SK-N-SH (cell line): ENCODE measurements at regions not wholly inside any gene's neighbourhood (a gene's known extent, or its start where the extent isn't known, plus 50 kb on each side); places are given as distances from the start of the nearest gene placed in this dataset.

Experiments
- CTCF ChIA-PET: fragments of 300-600, 350-600 bp; formaldehyde crosslinking; extraction: SDS; loops from one replicate; lab custom pipeline; 2021; lab: Yijun Ruan, JAX
- POLR2A ChIA-PET: fragments of 350-600 bp; sonication (Branson Sonifier 250); formaldehyde crosslinking; extraction: SDS; loops from one replicate; lab custom pipeline; 2020; ENCODE audit warnings: antibody characterized with exemption, inconsistent platforms; lab: Yijun Ruan, JAX
- DNase-seq: peaks from one replicate; pipeline ENCODE4 v3.0.0; 2012
- H2AFZ ChIP-seq: fragments of 200-600 bp; sonication (generic); 2 replicates; pipeline ENCODE4 v1.8.1; 2016; ENCODE audit warnings: antibody characterized with exemption, mild to moderate bottlenecking, low read depth
- H3F3A ChIP-seq: fragments of 200-600 bp; sonication (generic); replicated peaks from 2 replicates; pipeline ENCODE3; 2016; ENCODE audit warnings: antibody characterized with exemption, mild to moderate bottlenecking; ENCODE audit not compliant: insufficient read depth
- H3K27ac ChIP-seq, 2 experiments: fragments of 200-500 bp in 1 of 2; fragments of 200-600 bp in 1 of 2; sonication (Bioruptor generic) in 1 of 2; sonication (generic), shearing (Covaris generic) in 1 of 2; 2 replicates each; pipeline versions ENCODE4 v1.5.1 to v1.6.1; 2014 to 2016; ENCODE audit warnings: low read depth in 2 of 2, inconsistent platforms in 1 of 2, low read length in 1 of 2, mild to moderate bottlenecking in 1 of 2, mixed read lengths in 1 of 2
- H3K27me3 ChIP-seq: fragments of 200-600 bp; sonication (generic), shearing (Covaris generic); 2 replicates; pipeline ENCODE4 v1.6.1; 2016; ENCODE audit warnings: mixed run types; ENCODE audit not compliant: insufficient read depth
- H3K36me3 ChIP-seq, 2 experiments: fragments of 200-500 bp in 1 of 2; fragments of 200-600 bp in 1 of 2; sonication (Bioruptor generic) in 1 of 2; sonication (generic) in 1 of 2; replicated peaks in 1 of 2; 2 replicates each; pipeline versions ENCODE3 to v1.5.1; 2014 to 2016; ENCODE audit warnings: low read length in 1 of 2, mild to moderate bottlenecking in 1 of 2; ENCODE audit not compliant: insufficient read depth in 2 of 2, control insufficient read depth in 1 of 2
- H3K4me1 ChIP-seq, 2 experiments: fragments of 200-500 bp in 1 of 2; fragments of 200-600 bp in 1 of 2; sonication (Bioruptor generic) in 1 of 2; sonication (generic), shearing (Covaris generic) in 1 of 2; 2 replicates each; pipeline versions ENCODE4 v1.5.1 to v1.6.1; 2014 to 2016; ENCODE audit warnings: low read depth in 1 of 2, low read length in 1 of 2, mixed run types in 1 of 2; ENCODE audit not compliant: insufficient read depth in 2 of 2, control insufficient read depth in 1 of 2
- H3K4me2 ChIP-seq: fragments of 200-600 bp; sonication (generic), shearing (Covaris generic); 2 replicates; pipeline ENCODE4 v1.6.1; 2017; ENCODE audit warnings: mixed run types
- H3K4me3 ChIP-seq, 2 experiments: fragments of 200-500 bp in 1 of 2; fragments of 200-600 bp in 1 of 2; sonication (Bioruptor generic) in 1 of 2; sonication (generic), shearing (Covaris generic) in 1 of 2; 2 replicates each; pipeline versions ENCODE4 v1.5.1 to v1.8.1; 2014 to 2016; ENCODE audit warnings: low read depth in 2 of 2, inconsistent platforms in 1 of 2, low read length in 1 of 2, mild to moderate bottlenecking in 1 of 2, mixed read lengths in 1 of 2, moderate library complexity in 1 of 2
- H3K79me2 ChIP-seq: fragments of 200-600 bp; sonication (generic); 2 replicates; pipeline ENCODE4 v1.8.1; 2017; ENCODE audit warnings: mild to moderate bottlenecking; ENCODE audit not compliant: insufficient read depth
- H3K9ac ChIP-seq: fragments of 200-600 bp; sonication (generic); 2 replicates; pipeline ENCODE4 v1.6.1; 2017; ENCODE audit warnings: mixed run types
- H3K9me2 ChIP-seq: fragments of 200-600 bp; sonication (generic); 2 replicates; pipeline ENCODE4 v1.6.1; 2017; ENCODE audit warnings: mixed run types
- H3K9me3 ChIP-seq: fragments of 200-600 bp; sonication (generic); 2 replicates; pipeline ENCODE4 v1.6.1; 2017; ENCODE audit warnings: mixed run types, mild to moderate bottlenecking, moderate library complexity
- H4K20me1 ChIP-seq: fragments of 200-600 bp; sonication (generic); 2 replicates; pipeline ENCODE4 v1.6.1; 2017; ENCODE audit warnings: mild to moderate bottlenecking, mixed run types; ENCODE audit not compliant: insufficient read depth
- FOSL2 ChIP-seq: IDR thresholded peaks from 2 replicates; pipeline ENCODE4 v1.4.0; 2012; ENCODE audit warnings: low read depth, mild to moderate bottlenecking, moderate library complexity, borderline replicate concordance
- GABPA ChIP-seq: IDR thresholded peaks from 2 replicates; pipeline ENCODE4 v1.4.0; 2012; ENCODE audit warnings: low read depth, mild to moderate bottlenecking
- GATA2 ChIP-seq: sonication (generic); formaldehyde crosslinking; IDR thresholded peaks from 2 replicates; pipeline ENCODE4 v1.5.0; 2020; ENCODE audit warnings: mild to moderate bottlenecking, missing genetic modification reagents
- JUND ChIP-seq: IDR thresholded peaks from 2 replicates; pipeline ENCODE4 v1.4.0; 2012
- MEF2A ChIP-seq: IDR thresholded peaks from 2 replicates; pipeline ENCODE4 v1.4.0; 2012; ENCODE audit warnings: low read depth, borderline replicate concordance
- NFIC ChIP-seq: IDR thresholded peaks from 2 replicates; pipeline ENCODE4 v1.4.0; 2012; ENCODE audit warnings: borderline replicate concordance
- SMC3 ChIP-seq: IDR thresholded peaks from 2 replicates; pipeline ENCODE4 v1.6.1; 2012; ENCODE audit warnings: low read depth, low read length, improper control_type of control experiment
- TEAD4 ChIP-seq: IDR thresholded peaks from 2 replicates; pipeline ENCODE4 v1.4.0; 2012; ENCODE audit warnings: mild to moderate bottlenecking, borderline replicate concordance; ENCODE audit not compliant: insufficient read depth
- WGBS: methylation state at CpG from one replicate; pipeline ENCODE4 v1.1.6; 2017; ENCODE audit warnings: low lambda C conversion rate; 5-methylcytosine and 5-hydroxymethylcytosine counted together
- TF ChIP-seq, protein P1 (sequence below): fragments of 150-350 bp; IDR thresholded peaks from 2 replicates; pipeline ENCODE4 v1.6.1; 2017; ENCODE audit warnings: antibody characterized with exemption, low read length, low read depth, borderline replicate concordance
- TF ChIP-seq, protein P2 (sequence below): fragments of 150-350 bp; IDR thresholded peaks from 2 replicates; pipeline ENCODE4 v1.6.1; 2016; ENCODE audit warnings: mild to moderate bottlenecking, low read depth, low read length
- TF ChIP-seq, protein P3 (sequence below): IDR thresholded peaks from 2 replicates; pipeline ENCODE4 v1.6.1; 2012; ENCODE audit warnings: mild to moderate bottlenecking, low read depth, low read length, moderate library complexity

DNA sequence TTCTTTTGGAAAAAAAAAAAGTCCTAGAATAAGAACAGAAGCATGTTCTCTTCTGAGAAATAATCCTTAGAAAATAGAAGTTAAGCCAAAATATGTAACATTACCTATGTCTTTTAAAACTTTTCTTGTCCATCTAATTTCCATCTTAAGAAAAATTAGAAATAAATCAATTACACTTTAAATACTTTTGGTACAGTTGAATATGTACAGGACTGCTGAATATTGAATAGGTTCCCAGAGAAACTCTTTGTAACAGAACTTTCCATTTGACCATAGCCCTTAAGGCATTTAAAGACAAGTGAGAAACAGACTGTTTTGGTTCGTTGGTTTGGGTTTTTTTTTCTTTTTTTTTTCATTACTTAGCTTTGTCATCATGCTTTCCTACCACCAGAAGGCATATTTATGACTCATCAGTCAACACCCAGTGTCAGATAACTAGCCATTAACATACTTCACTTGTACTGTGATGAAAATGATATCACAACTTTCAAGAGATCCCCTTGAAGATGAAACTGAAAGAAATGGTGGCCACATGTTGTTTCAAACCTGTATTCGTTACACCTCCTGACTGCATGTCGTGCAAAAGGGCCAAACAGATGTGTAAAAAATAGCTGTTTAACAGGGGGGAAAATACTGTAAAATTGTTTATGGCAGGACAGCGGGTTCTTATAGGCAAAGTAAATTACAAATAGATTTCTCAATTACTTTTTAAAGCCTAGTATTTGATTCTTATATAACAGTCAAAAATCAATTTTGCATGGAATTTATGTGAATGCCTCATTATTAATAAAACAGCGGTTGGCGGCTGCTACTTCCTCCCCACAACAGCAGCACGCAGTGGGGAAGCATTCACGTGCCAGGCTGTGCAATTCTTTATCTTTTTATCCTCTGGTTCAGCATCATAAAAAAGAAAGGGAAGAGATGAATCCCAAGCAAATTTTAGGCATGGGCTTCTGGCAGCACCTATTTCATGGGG, 280.7 kb upstream of the HNRNPA3 start:
- Histone ChIP-seq H3K4me1 (peaks cover 3% of the 10 kb centered on the region in 2 experiments; a peak in 3 of 4 replicates), H3K9ac (no peak overlapping the region), H2AFZ (no peak overlapping the region), H3K36me3 (no peaks in the 10 kb centered on the region), H4K20me1 (no peaks in the 10 kb centered on the region), H3K27ac (no peak overlapping the region), H3K9me3 (no peaks in the 10 kb centered on the region), H3K4me3 (no peak overlapping the region), H3K9me2 (no peaks in the 10 kb centered on the region), H3F3A (no peaks in the 10 kb centered on the region), H3K79me2 (no peaks in the 10 kb centered on the region), H3K27me3 (no peaks in the 10 kb centered on the region), H3K4me2 (no peak overlapping the region)
- ChIA-PET POLR2A (no interaction called here), CTCF (no interaction called here)
- 65% methylated on average over 8 of the region's 8 CpGs for WGBS
- peak; percentile 10 for DNase-seq
- peak; percentile 30; the same call in 1 of the 2 replicates for TF ChIP-seq FOSL2
- TF ChIP-seq GABPA, result no peak

DNA sequence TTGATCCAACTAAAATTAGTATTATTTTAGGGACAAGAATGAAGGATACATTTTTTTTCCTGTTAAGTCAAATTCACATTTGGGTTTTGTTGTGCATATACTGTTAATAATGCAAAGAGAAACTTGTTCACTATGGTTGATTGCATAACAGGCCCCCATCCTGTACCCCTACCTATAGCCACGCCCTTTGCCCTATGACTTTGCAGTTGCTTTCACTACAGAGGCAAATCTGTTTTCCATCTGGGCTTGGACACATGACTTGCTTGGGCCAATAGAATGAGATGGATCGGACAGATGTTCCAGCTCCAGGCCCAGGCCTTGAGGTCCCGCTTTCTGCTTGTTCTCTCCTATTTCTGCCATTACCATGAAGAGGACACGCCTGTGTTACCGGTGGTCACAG, 278.5 kb upstream of the HNRNPA3 start:
- no peaks in the 10 kb centered on the region for H3K9me3 ChIP-seq
- 71% methylated on average over 5 of the region's 5 CpGs for WGBS
- TF ChIP-seq, protein P1, sequence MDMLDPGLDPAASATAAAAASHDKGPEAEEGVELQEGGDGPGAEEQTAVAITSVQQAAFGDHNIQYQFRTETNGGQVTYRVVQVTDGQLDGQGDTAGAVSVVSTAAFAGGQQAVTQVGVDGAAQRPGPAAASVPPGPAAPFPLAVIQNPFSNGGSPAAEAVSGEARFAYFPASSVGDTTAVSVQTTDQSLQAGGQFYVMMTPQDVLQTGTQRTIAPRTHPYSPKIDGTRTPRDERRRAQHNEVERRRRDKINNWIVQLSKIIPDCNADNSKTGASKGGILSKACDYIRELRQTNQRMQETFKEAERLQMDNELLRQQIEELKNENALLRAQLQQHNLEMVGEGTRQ, result no peak
- no peak for TF ChIP-seq NFIC

DNA sequence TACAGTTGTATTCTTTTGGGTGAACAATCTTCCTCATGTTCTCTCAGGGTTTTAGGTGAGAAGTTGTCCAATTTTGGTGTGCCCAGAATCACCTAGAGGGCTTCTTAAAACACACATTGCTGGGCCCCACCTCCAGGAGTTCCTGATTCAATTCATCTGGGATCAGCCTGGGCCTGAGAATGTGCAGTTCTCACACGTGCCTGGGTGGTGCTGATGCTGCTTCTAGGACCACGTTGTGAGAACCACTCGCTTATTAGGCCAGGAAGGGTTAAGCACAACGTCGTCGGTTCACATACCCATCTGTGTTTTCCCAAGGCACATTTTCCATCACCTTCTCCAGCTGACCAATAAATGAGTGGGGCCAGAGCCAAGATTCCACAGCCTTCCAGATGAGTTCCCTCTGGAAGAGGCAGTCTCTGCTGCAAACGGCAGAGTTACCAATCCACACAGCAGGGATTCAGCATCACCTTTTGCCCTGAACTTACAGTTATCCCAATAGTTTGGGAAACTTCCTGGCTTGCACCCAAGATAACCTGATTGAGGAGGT, 277.7 kb upstream of the HNRNPA3 start:
- Histone ChIP-seq H3K9me2 (no peaks in the 10 kb centered on the region), H4K20me1 (no peaks in the 10 kb centered on the region), H3K4me2 (no peak overlapping the region), H2AFZ (no peak overlapping the region), H3K27me3 (no peaks in the 10 kb centered on the region), H3K36me3 (no peaks in the 10 kb centered on the region), H3F3A (no peaks in the 10 kb centered on the region), H3K79me2 (no peaks in the 10 kb centered on the region), H3K9me3 (no peaks in the 10 kb centered on the region), H3K27ac (no peak overlapping the region), H3K9ac (no peak overlapping the region), H3K4me3 (no peak overlapping the region), H3K4me1 (peaks cover 3% of the 10 kb centered on the region in 2 experiments; a peak in 3 of 4 replicates)
- no peak for DNase-seq
- WGBS, result 48% methylated on average over 7 of the region's 7 CpGs
- CTCF ChIA-PET, result interaction anchor here (1.3 kb wide), 1 partner anchor 213 kb away, joined by 3 read pairs; no protein-coding TSS in a partner anchor
- POLR2A ChIA-PET, result no interaction called here
- TF ChIP-seq SMC3 (no peak), MEF2A (no peak), GABPA (no peak), TEAD4 (no peak), JUND (no peak), GATA2 (CRISPR knock-in tag) (no peak), NFIC (no peak)
- TF ChIP-seq, protein P2, sequence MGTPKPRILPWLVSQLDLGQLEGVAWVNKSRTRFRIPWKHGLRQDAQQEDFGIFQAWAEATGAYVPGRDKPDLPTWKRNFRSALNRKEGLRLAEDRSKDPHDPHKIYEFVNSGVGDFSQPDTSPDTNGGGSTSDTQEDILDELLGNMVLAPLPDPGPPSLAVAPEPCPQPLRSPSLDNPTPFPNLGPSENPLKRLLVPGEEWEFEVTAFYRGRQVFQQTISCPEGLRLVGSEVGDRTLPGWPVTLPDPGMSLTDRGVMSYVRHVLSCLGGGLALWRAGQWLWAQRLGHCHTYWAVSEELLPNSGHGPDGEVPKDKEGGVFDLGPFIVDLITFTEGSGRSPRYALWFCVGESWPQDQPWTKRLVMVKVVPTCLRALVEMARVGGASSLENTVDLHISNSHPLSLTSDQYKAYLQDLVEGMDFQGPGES, result no peak
- TF ChIP-seq, protein P3, sequence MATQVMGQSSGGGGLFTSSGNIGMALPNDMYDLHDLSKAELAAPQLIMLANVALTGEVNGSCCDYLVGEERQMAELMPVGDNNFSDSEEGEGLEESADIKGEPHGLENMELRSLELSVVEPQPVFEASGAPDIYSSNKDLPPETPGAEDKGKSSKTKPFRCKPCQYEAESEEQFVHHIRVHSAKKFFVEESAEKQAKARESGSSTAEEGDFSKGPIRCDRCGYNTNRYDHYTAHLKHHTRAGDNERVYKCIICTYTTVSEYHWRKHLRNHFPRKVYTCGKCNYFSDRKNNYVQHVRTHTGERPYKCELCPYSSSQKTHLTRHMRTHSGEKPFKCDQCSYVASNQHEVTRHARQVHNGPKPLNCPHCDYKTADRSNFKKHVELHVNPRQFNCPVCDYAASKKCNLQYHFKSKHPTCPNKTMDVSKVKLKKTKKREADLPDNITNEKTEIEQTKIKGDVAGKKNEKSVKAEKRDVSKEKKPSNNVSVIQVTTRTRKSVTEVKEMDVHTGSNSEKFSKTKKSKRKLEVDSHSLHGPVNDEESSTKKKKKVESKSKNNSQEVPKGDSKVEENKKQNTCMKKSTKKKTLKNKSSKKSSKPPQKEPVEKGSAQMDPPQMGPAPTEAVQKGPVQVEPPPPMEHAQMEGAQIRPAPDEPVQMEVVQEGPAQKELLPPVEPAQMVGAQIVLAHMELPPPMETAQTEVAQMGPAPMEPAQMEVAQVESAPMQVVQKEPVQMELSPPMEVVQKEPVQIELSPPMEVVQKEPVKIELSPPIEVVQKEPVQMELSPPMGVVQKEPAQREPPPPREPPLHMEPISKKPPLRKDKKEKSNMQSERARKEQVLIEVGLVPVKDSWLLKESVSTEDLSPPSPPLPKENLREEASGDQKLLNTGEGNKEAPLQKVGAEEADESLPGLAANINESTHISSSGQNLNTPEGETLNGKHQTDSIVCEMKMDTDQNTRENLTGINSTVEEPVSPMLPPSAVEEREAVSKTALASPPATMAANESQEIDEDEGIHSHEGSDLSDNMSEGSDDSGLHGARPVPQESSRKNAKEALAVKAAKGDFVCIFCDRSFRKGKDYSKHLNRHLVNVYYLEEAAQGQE, result no peak

More for the DNA sequence above, 278.5 kb upstream of the HNRNPA3 start:
- no peaks in the 10 kb centered on the region for H3K36me3 ChIP-seq
- no peaks in the 10 kb centered on the region for H3K27me3 ChIP-seq
- no peaks in the 10 kb centered on the region for H3K79me2 ChIP-seq
- no peak overlapping the region for H3K4me3 ChIP-seq
- no peaks in the 10 kb centered on the region for H3F3A ChIP-seq
- H3K4me2 ChIP-seq, result no peak overlapping the region
- DNase-seq, result no peak
- no peaks in the 10 kb centered on the region for H4K20me1 ChIP-seq
- H2AFZ ChIP-seq, result no peak overlapping the region
- H3K27ac ChIP-seq, result no peak overlapping the region
- ChIA-PET POLR2A (no interaction called here), CTCF (no interaction called here)
- peaks cover 3% of the 10 kb centered on the region in 2 experiments; a peak in 3 of 4 replicates for H3K4me1 ChIP-seq
- no peak overlapping the region for H3K9ac ChIP-seq
- H3K9me2 ChIP-seq, result no peaks in the 10 kb centered on the region
